ENCODE measurements at regions not wholly inside any gene's neighbourhood (a gene's known extent, or its start where the extent isn't known, plus 50 kb on each side); places are given as distances from the start of the nearest gene placed in this dataset.

DNA sequence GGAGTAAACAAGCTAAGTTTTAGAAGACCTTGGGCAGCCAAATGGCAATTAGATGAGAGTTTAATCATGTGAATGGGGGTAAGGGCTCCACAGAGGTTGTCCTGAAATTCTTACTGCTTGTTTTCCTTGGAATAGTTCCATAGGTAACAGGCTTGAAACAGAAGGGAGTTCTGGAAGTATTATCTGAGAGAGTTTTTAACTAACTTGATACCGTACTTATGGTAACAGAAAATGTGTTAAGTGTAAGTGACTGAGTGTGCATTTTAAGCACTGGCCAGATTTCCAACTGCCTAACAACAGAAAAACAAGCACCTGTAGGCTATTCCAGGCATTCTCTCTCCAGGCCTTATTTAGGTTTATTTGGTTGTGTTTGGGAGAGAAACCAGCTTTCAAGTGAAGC is 414.6 kb upstream of the PDE3A start:
- Mint-ChIP-seq H3K27me3 (no peaks in the 10 kb centered on the region), H3K27ac (no peak overlapping the region), H3K4me1 (ENCODE audit: low read depth in 2 of 2) (no peaks in the 10 kb centered on the region), H3K36me3 (ENCODE audit: insufficient read depth) (no peaks in the 10 kb centered on the region), H3K4me3 (no peak overlapping the region), H3K9me3 (no peaks in the 10 kb centered on the region)
- ATAC-seq (replicated peaks), result no peak
- no peak for DNase-seq

DNA sequence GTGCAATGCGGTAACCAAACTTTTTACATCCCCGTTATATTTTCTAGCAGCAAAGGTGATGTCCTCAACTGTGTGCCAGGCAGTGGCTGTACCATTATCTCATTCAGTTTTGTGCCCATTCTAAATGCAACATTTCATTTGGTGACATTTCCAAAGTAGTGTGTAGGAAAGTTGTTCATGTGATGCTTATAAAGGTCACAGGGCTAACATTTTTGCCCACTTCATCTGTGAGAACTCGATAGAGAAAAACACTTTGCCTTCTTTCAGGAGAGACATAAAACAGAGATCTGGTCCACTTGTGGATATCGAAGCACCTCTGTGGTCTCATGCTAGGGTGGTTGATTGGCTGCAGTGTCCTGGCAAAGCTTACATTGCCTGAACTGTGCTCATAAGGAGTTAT is 414.2 kb upstream of the PDE3A start:
- H3K4me1 Mint-ChIP-seq (ENCODE audit: low read depth in 2 of 2), result no peaks in the 10 kb centered on the region
- ATAC-seq (replicated peaks), result no peak

DNA sequence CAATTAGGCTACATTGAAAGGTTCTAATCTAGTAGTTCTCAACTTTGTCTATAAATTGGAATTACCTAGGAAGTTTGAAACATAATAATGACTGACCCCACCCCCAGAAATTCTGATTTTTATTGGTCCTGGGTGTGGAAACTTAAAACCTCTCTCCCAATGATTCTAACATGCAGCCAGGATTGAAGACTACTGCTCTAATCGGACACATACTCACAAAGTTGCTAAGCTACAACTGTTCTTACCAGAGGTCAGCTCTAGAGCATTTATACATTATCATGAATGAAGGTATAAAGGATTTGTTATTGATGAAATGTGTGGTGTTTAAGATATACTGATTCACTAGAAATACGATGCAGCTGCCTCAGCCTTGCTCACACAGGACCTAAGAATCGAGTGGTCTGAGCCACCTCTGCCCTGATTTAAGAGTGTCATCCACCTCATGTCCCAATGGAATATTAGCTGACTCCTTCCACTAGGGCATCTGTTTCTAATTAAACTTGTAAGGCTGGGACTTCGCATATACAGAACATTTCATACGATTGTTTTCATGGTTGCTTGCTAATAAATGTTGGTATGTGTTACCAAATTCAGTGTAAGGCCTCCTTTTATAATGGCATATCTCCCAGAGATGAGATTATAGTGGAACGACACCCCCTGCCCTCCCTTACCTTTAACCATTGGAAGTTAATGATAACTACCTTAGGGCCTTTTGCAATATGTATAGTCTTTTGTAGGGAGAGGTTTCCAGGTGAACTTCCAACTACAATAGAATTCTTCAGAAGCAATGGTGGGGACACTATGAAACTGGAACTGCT is 410.8 kb upstream of the PDE3A start:
- Mint-ChIP-seq H3K27me3 (no peaks in the 10 kb centered on the region), H3K36me3 (ENCODE audit: insufficient read depth) (no peaks in the 10 kb centered on the region), H3K9me3 (no peaks in the 10 kb centered on the region), H3K27ac (no peak overlapping the region), H3K4me1 (ENCODE audit: low read depth in 2 of 2) (no peaks in the 10 kb centered on the region), H3K4me3 (no peak overlapping the region)
- no peak for DNase-seq
- no peak for ATAC-seq (replicated peaks)

More for the DNA sequence above, 414.2 kb upstream of the PDE3A start:
- Mint-ChIP-seq H3K4me3 (no peak overlapping the region), H3K9me3 (no peaks in the 10 kb centered on the region), H3K27me3 (no peaks in the 10 kb centered on the region), H3K36me3 (ENCODE audit: insufficient read depth) (no peaks in the 10 kb centered on the region), H3K27ac (no peak overlapping the region)
- DNase-seq, result no peak

DNA sequence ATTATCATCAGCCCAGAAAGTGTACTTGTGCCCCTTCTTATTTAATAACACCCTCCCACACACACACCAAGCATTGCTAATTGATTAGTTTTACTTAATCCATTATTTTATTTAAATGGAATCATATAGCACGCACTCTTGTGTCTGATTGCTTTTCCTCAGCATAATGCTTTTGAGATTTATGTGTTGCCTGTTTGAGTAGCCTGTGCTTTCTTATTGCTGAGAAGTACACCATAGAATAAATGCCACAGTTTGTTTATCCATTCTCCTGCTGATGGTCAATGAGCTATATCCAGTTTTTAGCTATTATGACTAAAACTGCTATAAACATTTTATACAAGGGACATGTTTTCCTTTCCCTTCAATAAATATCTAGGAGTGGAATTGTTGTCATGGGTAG is 409.9 kb upstream of the PDE3A start:
- Mint-ChIP-seq H3K36me3 (ENCODE audit: insufficient read depth) (no peaks in the 10 kb centered on the region), H3K4me3 (no peak overlapping the region), H3K4me1 (ENCODE audit: low read depth in 2 of 2) (no peaks in the 10 kb centered on the region), H3K27me3 (no peaks in the 10 kb centered on the region), H3K9me3 (no peaks in the 10 kb centered on the region), H3K27ac (no peak overlapping the region)
- ATAC-seq (replicated peaks), result no peak
- DNase-seq, result no peak

DNA sequence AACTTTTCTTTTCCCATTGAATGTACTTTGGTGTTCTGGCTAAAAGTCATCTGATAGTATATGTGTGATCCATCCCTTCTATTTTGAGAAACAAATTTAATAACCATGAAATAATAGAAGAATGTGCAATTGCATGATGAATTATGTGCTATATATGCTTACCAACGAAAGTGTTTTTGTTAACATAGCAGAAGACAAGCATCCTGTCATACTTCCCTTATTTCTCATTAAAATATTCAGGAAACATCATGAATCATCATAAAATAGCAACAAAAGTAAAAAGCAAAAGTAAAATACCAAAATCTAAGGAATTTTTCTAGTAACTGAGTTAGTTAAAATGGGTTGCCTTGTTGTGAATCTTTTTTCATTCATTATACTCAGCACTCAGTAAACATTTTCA is 409.0 kb upstream of the PDE3A start:
- no peak overlapping the region for H3K4me3 Mint-ChIP-seq
- no peak for DNase-seq
- H3K4me1 Mint-ChIP-seq (ENCODE audit: low read depth in 2 of 2), result no peaks in the 10 kb centered on the region
- H3K27me3 Mint-ChIP-seq, result no peaks in the 10 kb centered on the region
- no peak overlapping the region for H3K27ac Mint-ChIP-seq
- H3K36me3 Mint-ChIP-seq (ENCODE audit: insufficient read depth), result no peaks in the 10 kb centered on the region
- H3K9me3 Mint-ChIP-seq, result no peaks in the 10 kb centered on the region
- ATAC-seq (replicated peaks), result no peak

DNA sequence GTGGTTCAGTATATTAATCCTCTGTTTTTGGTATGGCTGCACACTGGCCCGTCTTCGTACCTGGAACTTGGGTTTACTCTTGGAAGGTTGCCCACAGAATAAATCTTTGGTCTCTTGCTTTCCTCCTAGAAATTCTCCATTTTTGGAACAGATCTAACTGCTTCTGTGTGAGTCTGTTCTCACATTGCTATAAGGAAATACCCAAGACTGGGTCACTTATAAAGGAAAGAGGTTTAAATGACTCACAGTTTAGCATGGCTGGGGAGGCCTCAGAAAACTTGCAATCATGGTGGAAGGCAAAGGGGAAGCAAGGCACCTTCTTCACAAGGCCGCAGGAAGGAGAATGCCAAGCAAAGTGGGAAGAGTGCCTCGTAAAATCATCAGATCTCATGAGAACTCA is 407.8 kb upstream of the PDE3A start:
- no peaks in the 10 kb centered on the region for H3K36me3 Mint-ChIP-seq (ENCODE audit: insufficient read depth)
- H3K27ac Mint-ChIP-seq, result no peak overlapping the region
- H3K4me3 Mint-ChIP-seq, result no peak overlapping the region
- ATAC-seq (replicated peaks), result no peak
- no peaks in the 10 kb centered on the region for H3K9me3 Mint-ChIP-seq
- no peaks in the 10 kb centered on the region for H3K4me1 Mint-ChIP-seq (ENCODE audit: low read depth in 2 of 2)
- H3K27me3 Mint-ChIP-seq, result no peaks in the 10 kb centered on the region
- no peak for DNase-seq

DNA sequence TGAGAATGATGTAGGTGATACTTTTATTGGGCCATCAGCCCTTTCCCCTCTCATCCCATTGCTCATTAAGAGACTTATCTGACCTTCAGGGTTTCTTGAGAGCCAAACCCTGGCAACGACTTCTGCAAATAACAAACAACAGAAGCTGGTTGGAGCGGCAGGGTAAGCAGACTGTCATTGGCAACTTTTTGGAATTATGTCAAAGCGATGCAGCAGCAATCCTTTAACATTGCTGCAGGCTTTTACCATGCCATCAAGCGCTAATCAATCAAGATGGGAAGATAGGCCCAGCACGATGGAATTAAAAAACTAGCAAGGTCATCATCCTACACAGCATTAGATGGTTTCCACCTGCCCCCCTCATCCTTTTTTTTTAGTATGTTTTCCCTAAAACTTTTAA is 406.1 kb upstream of the PDE3A start:
- H3K4me3 Mint-ChIP-seq, result no peak overlapping the region
- no peak overlapping the region for H3K27ac Mint-ChIP-seq
- H3K36me3 Mint-ChIP-seq (ENCODE audit: insufficient read depth), result no peaks in the 10 kb centered on the region
- H3K9me3 Mint-ChIP-seq, result no peaks in the 10 kb centered on the region
- no peaks in the 10 kb centered on the region for H3K27me3 Mint-ChIP-seq
- DNase-seq, result no peak
- no peak for ATAC-seq (replicated peaks)
- no peaks in the 10 kb centered on the region for H3K4me1 Mint-ChIP-seq (ENCODE audit: low read depth in 2 of 2)

DNA sequence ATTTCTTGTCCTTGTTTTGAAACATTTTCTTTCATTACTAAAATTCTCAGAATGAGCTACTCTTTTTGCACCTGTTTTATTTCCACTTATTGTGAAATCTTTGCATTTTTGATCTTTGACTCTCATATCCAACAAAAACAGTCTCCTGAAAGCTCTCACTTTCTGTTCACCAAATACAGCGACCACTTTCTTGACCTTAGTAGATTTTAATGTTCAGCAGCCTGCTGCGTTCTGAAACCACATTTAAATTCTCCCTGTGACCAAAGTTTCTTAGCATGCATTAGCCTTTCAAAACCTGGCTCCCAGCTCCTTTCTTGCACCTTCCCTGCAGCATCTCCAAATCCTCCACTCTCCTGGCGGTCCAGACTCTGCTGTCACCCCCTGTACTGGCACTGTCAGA is 404.4 kb upstream of the PDE3A start:
- Mint-ChIP-seq H3K27ac (no peak overlapping the region), H3K36me3 (ENCODE audit: insufficient read depth) (no peaks in the 10 kb centered on the region), H3K4me1 (ENCODE audit: low read depth in 2 of 2) (no peaks in the 10 kb centered on the region), H3K9me3 (no peaks in the 10 kb centered on the region), H3K27me3 (no peaks in the 10 kb centered on the region), H3K4me3 (no peak overlapping the region)
- ATAC-seq (replicated peaks) (no peak), DNase-seq (no peak)

DNA sequence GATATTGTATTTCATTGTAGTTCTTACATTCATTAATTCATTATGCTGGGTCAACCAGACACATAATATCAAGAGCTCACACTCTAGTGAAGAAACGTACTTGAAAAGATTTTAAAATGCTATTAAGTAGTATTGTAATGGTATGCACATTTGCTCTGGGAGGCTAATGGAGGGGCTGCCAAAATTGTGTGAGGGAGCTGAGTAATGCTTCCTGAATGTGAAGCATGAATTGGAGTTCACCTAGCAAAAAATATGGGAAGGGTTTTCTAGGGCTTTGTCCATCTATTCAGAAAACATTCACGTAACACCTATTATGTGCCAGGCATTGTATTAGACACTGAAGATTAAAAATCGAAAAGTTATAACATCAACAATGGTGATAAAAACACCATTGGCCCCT is 403.8 kb upstream of the PDE3A start:
- Mint-ChIP-seq H3K4me3 (no peak overlapping the region), H3K27ac (no peak overlapping the region), H3K9me3 (no peaks in the 10 kb centered on the region), H3K36me3 (ENCODE audit: insufficient read depth) (no peaks in the 10 kb centered on the region), H3K4me1 (ENCODE audit: low read depth in 2 of 2) (no peaks in the 10 kb centered on the region), H3K27me3 (no peaks in the 10 kb centered on the region)
- DNase-seq (no peak), ATAC-seq (replicated peaks) (no peak)

DNA sequence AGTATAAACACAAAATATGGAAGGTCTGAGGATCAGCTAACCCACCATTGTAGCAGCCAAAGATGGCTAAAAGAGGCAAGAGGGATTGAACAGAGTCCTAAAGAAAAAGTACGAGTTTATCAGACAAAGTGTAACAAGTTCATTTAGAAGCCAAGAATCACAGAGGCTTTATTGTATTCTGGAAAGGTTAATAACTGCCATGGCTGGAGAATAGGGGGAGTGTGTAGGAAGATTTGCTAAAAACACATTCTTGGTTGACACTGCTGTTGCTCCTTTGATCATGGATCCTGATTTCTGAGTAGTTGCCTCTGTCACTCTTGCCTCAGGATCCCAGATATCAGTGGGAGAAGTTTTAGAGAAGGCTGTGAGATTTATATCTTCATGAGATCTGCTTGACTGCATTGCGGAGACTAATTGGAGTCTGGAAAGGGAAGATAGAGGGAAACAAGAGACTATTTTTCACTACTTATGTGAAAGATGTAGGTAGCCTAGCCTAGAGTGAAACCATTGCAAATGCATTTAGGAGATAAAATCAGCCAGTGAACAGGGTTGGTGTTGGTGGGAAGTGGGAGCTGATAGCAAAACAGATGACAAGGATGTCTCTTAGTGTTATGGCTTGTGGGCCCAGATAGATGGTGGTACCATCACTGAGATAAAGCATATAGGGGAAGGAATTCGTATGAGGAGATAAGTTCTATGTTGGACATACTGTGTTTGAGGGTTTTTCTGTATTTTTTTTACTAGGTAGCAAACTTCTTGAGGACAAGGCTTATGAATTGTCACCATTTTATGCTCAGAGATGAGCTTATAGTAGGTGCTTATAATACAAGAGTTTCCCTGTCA is 402.9 kb upstream of the PDE3A start:
- DNase-seq (no peak), ATAC-seq (replicated peaks) (no peak)
- no peak overlapping the region for H3K4me3 Mint-ChIP-seq
- no peaks in the 10 kb centered on the region for H3K4me1 Mint-ChIP-seq (ENCODE audit: low read depth in 2 of 2)
- H3K36me3 Mint-ChIP-seq (ENCODE audit: insufficient read depth), result no peaks in the 10 kb centered on the region
- no peaks in the 10 kb centered on the region for H3K9me3 Mint-ChIP-seq
- no peak overlapping the region for H3K27ac Mint-ChIP-seq
- H3K27me3 Mint-ChIP-seq, result no peaks in the 10 kb centered on the region

DNA sequence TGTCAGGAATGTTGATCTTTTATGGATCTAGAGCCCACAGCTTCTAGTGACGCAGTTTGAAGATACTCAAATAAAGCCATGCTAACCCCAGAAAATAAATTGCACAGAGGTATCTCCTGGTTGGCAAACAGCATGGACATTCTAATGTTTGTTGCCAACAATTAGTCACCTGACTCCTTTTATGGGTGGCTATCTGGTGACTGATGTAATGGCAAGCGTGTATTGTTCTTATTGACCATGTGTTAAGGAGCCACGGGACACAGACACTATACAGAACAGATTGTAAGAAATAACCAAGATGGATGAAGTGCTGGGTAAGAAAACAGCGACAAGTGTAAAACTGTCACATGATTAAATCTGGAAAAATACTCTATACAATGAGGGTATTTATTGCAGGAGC is 401.3 kb upstream of the PDE3A start:
- Mint-ChIP-seq H3K27ac (no peak overlapping the region), H3K4me1 (ENCODE audit: low read depth in 2 of 2) (no peaks in the 10 kb centered on the region)

DNA sequence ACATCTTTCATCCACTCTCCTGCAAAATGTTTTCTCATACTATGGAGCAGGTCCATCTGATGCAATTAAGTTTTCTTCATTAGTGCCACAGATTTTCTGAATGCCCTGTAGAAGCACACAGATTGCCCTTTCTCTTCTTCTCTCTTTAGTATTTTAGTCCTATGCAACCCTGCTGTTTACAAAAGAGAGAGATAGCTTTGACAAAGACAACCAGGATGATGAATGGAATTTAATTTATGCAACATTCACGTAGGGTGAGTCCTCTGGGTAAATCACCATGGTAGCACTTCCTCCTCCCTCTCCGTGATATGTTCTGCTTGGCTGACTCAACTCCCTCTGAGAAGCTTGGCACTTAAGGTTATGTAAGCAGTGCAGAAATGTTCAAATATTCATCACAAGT is 400.9 kb upstream of the PDE3A start:
- peaks cover 0 to under 1% of the 10 kb centered on the region in 2 donors for H3K4me1 Mint-ChIP-seq (ENCODE audit: low read depth in 2 of 2)
- no peaks in the 10 kb centered on the region for H3K27me3 Mint-ChIP-seq
- H3K9me3 Mint-ChIP-seq, result no peaks in the 10 kb centered on the region
- no peaks in the 10 kb centered on the region for H3K36me3 Mint-ChIP-seq (ENCODE audit: insufficient read depth)
- no peak overlapping the region for H3K27ac Mint-ChIP-seq
- DNase-seq (no peak), ATAC-seq (replicated peaks) (no peak)
- H3K4me3 Mint-ChIP-seq, result no peak overlapping the region

More for the DNA sequence above, 401.3 kb upstream of the PDE3A start:
- DNase-seq (no peak), ATAC-seq (replicated peaks) (no peak)
- Mint-ChIP-seq H3K27me3 (no peaks in the 10 kb centered on the region), H3K36me3 (ENCODE audit: insufficient read depth) (no peaks in the 10 kb centered on the region), H3K4me3 (no peak overlapping the region), H3K9me3 (no peaks in the 10 kb centered on the region)

DNA sequence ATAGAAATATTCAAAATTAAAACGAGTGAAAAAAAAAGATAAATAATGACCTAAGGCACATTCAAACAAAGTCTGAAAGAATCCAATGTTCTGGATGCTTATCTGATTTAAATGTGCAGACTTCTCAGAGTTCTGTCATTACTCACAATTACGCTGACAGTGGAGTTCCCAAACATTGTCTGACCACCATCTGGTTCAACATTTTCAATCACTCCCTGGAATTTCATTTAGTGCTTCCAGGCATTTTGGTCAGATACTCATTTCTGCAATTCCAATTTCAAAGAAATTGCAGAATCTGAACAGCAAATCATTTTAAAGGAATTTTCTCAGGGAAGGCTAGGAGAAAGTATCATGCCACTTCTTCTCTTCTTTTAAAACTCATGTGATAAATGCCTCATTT is 398.2 kb upstream of the PDE3A start:
- no peaks in the 10 kb centered on the region for H3K9me3 Mint-ChIP-seq
- H3K36me3 Mint-ChIP-seq (ENCODE audit: insufficient read depth), result no peaks in the 10 kb centered on the region
- no peak for ATAC-seq (replicated peaks)
- H3K27ac Mint-ChIP-seq, result no peak overlapping the region
- DNase-seq, result no peak
- peaks cover 0 to 4% of the 10 kb centered on the region in 2 donors for H3K4me1 Mint-ChIP-seq (ENCODE audit: low read depth in 2 of 2)
- H3K27me3 Mint-ChIP-seq, result no peaks in the 10 kb centered on the region
- H3K4me3 Mint-ChIP-seq, result no peak overlapping the region

DNA sequence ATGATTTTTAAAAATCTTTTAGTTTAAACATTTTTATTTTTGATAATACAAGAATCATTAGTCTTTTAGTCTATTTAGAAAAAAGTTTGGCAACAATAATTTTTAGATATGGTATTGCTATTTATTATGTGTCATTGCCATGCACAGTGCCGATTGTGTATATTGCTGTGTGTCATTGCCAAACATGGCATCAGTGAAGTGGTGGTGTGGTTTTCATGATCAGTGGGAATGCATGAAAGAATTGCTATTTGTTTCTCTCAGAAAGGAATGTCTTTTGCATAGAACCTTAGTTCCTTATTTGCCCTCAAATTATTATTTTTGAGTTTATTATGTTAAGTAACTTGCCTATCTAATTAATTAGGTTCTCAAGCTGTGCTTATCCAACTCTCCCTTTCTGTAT is 397.5 kb upstream of the PDE3A start:
- Mint-ChIP-seq H3K9me3 (no peaks in the 10 kb centered on the region), H3K27ac (no peak overlapping the region), H3K4me3 (no peak overlapping the region)

More for the DNA sequence above, 397.5 kb upstream of the PDE3A start:
- Mint-ChIP-seq H3K27me3 (peaks cover 0 to 4% of the 10 kb centered on the region in 2 donors), H3K36me3 (ENCODE audit: insufficient read depth) (no peaks in the 10 kb centered on the region), H3K4me1 (ENCODE audit: low read depth in 2 of 2) (peaks cover 0 to 4% of the 10 kb centered on the region in 2 donors)
- no peak for DNase-seq
- no peak for ATAC-seq (replicated peaks)
